ENCODE measurements at regions not wholly inside any gene's neighbourhood (a gene's known extent, or its start where the extent isn't known, plus 50 kb on each side); places are given as distances from the start of the nearest gene placed in this dataset.
"Not testable (repeated sequence)": the region's sequence is repeated elsewhere in the genome, so short reads cannot be mapped to it uniquely, and the experiment has no call there.

- TF ChIP-seq, protein P1, sequence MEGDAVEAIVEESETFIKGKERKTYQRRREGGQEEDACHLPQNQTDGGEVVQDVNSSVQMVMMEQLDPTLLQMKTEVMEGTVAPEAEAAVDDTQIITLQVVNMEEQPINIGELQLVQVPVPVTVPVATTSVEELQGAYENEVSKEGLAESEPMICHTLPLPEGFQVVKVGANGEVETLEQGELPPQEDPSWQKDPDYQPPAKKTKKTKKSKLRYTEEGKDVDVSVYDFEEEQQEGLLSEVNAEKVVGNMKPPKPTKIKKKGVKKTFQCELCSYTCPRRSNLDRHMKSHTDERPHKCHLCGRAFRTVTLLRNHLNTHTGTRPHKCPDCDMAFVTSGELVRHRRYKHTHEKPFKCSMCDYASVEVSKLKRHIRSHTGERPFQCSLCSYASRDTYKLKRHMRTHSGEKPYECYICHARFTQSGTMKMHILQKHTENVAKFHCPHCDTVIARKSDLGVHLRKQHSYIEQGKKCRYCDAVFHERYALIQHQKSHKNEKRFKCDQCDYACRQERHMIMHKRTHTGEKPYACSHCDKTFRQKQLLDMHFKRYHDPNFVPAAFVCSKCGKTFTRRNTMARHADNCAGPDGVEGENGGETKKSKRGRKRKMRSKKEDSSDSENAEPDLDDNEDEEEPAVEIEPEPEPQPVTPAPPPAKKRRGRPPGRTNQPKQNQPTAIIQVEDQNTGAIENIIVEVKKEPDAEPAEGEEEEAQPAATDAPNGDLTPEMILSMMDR (IDR thresholded peaks at IDR 0.05) = not testable (repeated sequence)
- not testable (repeated sequence) for TF ChIP-seq ZFX (IDR thresholded peaks at IDR 0.05; ENCODE audit: borderline replicate concordance)
Observed at GRCh38 chr16:15236674-15237323, 141.3 kb downstream of the NPIPA5 start.
